Activated CD4-positive, alpha-beta memory T cell treated with anti-CD3 and anti-CD28 coated beads, Interleukin-2, amount 10 ng/mL, durations not matched to agents 7 days and 5 days (primary cell): ENCODE measurements at regions not wholly inside any gene's neighbourhood (a gene's known extent, or its start where the extent isn't known, plus 50 kb on each side); places are given as distances from the start of the nearest gene placed in this dataset.
"Not testable (repeated sequence)": the region's sequence is repeated elsewhere in the genome, so short reads cannot be mapped to it uniquely, and the experiment has no call there.

ENCODE experiments used
- CTCF ChIA-PET: fragments of 350-600 bp; sonication (Branson Sonifier 250); formaldehyde crosslinking; loops from one replicate; lab custom pipeline; 2021; ENCODE audit warnings: antibody characterized with exemption, inconsistent platforms; lab: Charles Lee
- POLR2A ChIA-PET: fragments of 350-600 bp; sonication (Branson Sonifier 250); formaldehyde crosslinking; loops from one replicate; lab custom pipeline; 2021; ENCODE audit warnings: antibody characterized with exemption; lab: Charles Lee
- DNase-seq: peaks from one replicate; pipeline ENCODE4 v3.0.0-alpha.2; 2020
- H3K27ac Mint-ChIP-seq: one replicate; pipeline ENCODE4 v1.8.0; 2021; ENCODE audit warnings: mild to moderate bottlenecking, mixed read lengths
- H3K27me3 Mint-ChIP-seq: one replicate; pipeline ENCODE4 v1.8.0; 2021; ENCODE audit warnings: mixed read lengths
- H3K36me3 Mint-ChIP-seq: one replicate; pipeline ENCODE4 v1.8.0; 2021; ENCODE audit warnings: low read depth, mixed read lengths
- H3K4me1 Mint-ChIP-seq: one replicate; pipeline ENCODE4 v1.8.0; 2021; ENCODE audit warnings: mixed read lengths
- H3K4me3 Mint-ChIP-seq: one replicate; pipeline ENCODE4 v1.8.0; 2021; ENCODE audit warnings: mild to moderate bottlenecking, mixed read lengths
- H3K9me3 Mint-ChIP-seq: one replicate; pipeline ENCODE4 v1.8.0; 2021; ENCODE audit warnings: mixed read lengths

DNA sequence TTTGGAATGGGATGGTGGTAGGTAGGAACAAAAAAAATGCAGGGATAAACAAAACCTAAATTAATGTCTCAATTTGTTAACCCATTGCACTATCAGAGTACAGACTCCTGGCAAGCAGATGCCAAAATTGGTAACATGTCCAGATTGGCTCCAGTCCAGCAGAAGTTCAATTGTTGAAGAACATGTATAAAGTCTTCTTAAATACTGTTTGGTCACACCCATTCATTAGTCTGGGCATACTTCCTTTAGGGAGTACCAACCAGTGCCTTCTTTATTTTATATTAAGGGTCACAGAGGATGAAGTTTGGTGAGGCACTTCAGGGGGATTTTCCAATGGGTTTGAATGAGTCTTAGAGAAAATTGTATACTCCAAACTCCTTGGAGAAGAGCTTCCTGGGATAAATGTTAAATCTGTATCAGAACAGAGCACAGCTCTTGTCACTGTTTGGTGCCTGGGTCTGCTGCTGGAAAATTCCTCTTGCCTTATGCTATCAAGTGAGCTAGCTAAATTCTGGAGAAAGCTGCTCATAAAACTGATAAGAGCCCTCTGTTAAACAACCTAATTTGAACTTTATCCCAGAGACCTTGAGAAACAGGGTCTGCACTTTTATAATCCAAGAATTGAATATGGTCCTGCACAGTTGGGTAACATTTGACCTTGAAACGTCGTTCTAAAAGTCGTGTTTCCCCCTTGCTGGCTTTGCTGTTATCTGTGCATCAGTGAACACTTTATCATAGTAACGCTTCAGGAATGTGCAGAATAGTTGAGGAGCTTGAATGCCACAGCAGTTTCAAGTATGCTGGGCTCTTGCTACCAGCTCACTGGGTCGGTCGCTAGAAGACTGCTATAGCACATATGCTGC is 334.1 kb upstream of the CITED2 start:
- Mint-ChIP-seq H3K36me3 (no peaks in the 10 kb centered on the region), H3K4me1 (no peaks in the 10 kb centered on the region)
- POLR2A ChIA-PET, result interaction anchor here (0.7 kb wide), 1 partner anchor 329 kb away, joined by 3 read pairs; no protein-coding TSS in a partner anchor

DNA sequence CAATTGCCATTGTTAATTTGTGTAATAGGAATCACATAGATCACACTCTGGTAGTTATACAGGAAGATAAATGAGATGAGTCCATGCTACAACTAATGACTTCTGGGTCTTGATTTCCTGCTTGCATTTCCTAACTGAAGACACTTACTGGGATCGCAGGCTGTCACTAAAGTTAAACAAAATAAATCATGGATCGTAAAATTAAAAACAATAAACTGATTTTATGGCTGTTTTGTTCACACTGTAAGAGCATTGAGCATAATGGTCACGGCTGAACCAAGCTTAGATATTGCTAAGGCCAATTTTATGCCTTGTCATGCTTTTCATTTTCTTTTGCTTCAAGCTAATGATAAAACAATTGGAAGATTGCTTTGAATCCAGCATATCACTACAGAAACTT is 332.5 kb upstream of the CITED2 start:
- POLR2A ChIA-PET, result no interaction called here
- no peaks in the 10 kb centered on the region for H3K4me1 Mint-ChIP-seq
- no peak for DNase-seq
- H3K27me3 Mint-ChIP-seq, result no peaks in the 10 kb centered on the region
- no peak overlapping the region for H3K27ac Mint-ChIP-seq
- H3K9me3 Mint-ChIP-seq, result no peaks in the 10 kb centered on the region
- no peaks in the 10 kb centered on the region for H3K36me3 Mint-ChIP-seq
- CTCF ChIA-PET, result no interaction called here
- H3K4me3 Mint-ChIP-seq, result no peak overlapping the region

More for the DNA sequence above, 334.1 kb upstream of the CITED2 start:
- no peak for DNase-seq
- CTCF ChIA-PET, result no interaction called here
- H3K4me3 Mint-ChIP-seq, result no peak overlapping the region
- peaks cover 2% of the 10 kb centered on the region for H3K27me3 Mint-ChIP-seq
- H3K27ac Mint-ChIP-seq, result no peak overlapping the region
- no peaks in the 10 kb centered on the region for H3K9me3 Mint-ChIP-seq

DNA sequence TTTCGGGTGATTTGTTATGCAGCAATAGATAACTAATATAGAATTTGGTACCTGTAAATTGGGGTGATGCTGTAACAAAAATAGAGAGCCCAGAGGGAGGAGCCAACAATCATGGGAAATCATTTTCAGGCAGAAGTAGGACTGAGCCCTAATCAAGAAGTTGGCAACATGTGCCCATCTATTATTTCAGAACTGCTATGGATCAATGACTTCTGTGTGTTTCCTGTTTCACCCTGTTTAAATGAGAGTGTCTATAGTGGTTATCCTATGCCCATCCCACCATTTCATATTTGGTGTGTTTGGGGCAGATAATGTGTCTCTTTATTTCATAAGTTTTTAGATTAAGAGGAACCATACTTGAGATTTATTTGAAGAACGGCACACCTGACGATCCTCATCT is 330.8 kb upstream of the CITED2 start:
- ChIA-PET CTCF (no interaction called here), POLR2A (no interaction called here)
- no peaks in the 10 kb centered on the region for H3K9me3 Mint-ChIP-seq
- H3K27ac Mint-ChIP-seq, result no peak overlapping the region
- DNase-seq, result no peak
- H3K4me1 Mint-ChIP-seq, result no peaks in the 10 kb centered on the region
- no peaks in the 10 kb centered on the region for H3K36me3 Mint-ChIP-seq
- no peaks in the 10 kb centered on the region for H3K27me3 Mint-ChIP-seq
- no peak overlapping the region for H3K4me3 Mint-ChIP-seq

DNA sequence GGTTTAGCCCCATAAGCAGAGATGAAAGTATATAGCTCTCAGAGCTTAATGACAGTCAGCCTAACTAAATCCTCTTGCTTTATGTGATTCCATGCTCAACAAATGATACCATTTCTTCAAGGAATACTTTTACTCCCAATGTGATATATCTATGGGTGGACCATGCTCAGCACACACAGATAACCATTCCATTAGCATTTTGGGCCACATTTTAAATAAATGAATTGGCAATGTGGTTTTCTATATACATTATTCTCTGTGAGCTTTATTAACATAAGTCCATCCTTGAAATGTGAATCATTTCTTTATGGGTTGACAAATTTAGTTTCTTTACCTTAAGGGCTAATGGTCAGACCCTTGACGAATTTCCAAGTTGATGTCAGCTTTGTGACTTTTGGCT is 329.3 kb upstream of the CITED2 start:
- DNase-seq, result no peak
- POLR2A ChIA-PET, result no interaction called here
- Mint-ChIP-seq H3K4me3 (no peak overlapping the region), H3K9me3 (no peaks in the 10 kb centered on the region), H3K36me3 (no peaks in the 10 kb centered on the region), H3K27ac (no peak overlapping the region), H3K4me1 (no peaks in the 10 kb centered on the region), H3K27me3 (no peaks in the 10 kb centered on the region)
- CTCF ChIA-PET, result no interaction called here

DNA sequence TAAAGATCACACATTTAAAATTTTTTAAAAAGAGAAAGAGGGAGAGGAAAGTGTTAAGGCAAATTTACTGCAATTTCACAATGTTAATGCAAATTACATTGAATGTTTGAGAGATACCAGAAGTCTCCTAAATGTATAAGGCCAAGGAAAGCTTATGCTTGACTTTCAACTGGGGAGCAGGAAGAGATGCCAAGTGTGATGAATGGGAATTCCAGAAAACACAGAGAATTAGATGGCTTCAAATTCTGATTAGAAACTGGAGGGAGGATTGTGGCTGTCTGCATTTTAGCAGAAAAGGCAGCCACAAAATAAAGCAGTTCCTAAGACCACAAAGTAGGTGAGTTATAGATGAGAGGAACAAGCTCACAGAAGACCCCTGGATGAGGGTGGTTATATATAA is 328.3 kb upstream of the CITED2 start:
- H3K27me3 Mint-ChIP-seq, result no peaks in the 10 kb centered on the region
- H3K36me3 Mint-ChIP-seq, result no peaks in the 10 kb centered on the region
- H3K4me3 Mint-ChIP-seq, result no peak overlapping the region
- ChIA-PET POLR2A (no interaction called here), CTCF (no interaction called here)
- H3K9me3 Mint-ChIP-seq, result no peaks in the 10 kb centered on the region
- no peak for DNase-seq
- no peak overlapping the region for H3K27ac Mint-ChIP-seq
- H3K4me1 Mint-ChIP-seq, result no peaks in the 10 kb centered on the region

DNA sequence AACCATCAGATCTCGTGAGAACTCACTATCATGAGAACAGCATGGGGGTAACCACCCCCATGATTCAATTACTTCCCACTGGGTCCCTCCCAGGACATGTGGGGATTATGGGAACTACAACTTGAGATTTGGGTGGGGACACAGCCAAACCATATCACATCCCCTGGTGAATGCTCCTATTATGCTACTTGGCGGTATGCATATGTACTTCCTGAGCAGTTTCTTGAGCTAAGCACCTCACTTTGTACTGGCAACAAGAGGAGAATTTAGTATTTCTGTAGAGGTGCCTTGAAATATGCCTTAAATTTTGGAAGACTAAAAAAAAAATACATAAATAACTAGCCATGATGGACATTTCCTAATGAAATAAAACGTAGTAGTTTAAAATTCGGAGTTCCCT is 327.2 kb upstream of the CITED2 start:
- ChIA-PET POLR2A (no interaction called here), CTCF (no interaction called here)
- DNase-seq, result no peak
- no peak overlapping the region for H3K27ac Mint-ChIP-seq
- no peaks in the 10 kb centered on the region for H3K36me3 Mint-ChIP-seq
- no peaks in the 10 kb centered on the region for H3K27me3 Mint-ChIP-seq
- H3K9me3 Mint-ChIP-seq, result no peaks in the 10 kb centered on the region
- H3K4me1 Mint-ChIP-seq, result no peaks in the 10 kb centered on the region
- H3K4me3 Mint-ChIP-seq, result no peak overlapping the region

DNA sequence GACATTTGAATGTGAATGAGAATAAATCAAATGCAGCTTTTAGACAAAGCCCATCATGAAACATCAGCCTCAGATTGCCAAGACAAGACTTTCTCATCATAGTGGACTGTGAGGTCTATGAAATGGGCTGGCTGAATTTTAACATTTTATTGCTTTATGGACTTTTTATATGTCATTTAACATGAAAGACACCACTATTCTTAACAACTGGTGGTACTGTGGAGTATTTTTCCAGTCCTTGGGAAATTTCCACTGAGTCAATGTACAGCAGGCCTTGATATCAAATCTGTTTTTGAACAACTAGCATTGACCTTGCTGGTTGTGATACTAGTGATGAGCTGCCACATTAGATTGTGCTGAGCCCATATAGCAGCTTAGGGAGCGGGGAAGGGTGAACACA is 326.6 kb upstream of the CITED2 start:
- Mint-ChIP-seq H3K9me3 (no peaks in the 10 kb centered on the region), H3K36me3 (no peaks in the 10 kb centered on the region), H3K27ac (no peak overlapping the region), H3K4me1 (no peaks in the 10 kb centered on the region), H3K4me3 (no peak overlapping the region), H3K27me3 (no peaks in the 10 kb centered on the region)
- CTCF ChIA-PET, result no interaction called here
- POLR2A ChIA-PET, result interaction anchor here (0.6 kb wide), 1 partner anchor 453 kb away, joined by 3 read pairs; no protein-coding TSS in a partner anchor
- no peak for DNase-seq

DNA sequence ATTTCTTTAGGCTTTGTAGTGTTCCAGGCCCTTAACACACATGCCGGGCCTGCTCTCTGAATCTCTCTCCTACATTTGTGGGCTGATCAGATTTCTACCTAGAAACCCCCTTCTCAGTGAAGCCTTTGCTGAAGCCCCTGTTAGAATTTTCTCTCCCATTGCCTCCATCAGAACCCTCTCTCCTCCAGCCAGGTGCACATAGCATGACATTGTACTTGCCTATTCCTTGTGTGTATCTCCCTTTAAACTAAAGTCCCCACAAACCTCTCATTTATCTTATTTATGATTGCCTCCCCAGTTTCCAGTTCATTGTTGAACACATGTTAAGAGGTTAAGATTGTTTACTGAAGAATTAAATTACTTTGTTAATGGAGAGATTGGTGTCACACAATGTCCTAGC is 325.5 kb upstream of the CITED2 start:
- ChIA-PET CTCF (no interaction called here), POLR2A (no interaction called here)
- Mint-ChIP-seq H3K4me3 (no peak overlapping the region), H3K27me3 (no peaks in the 10 kb centered on the region), H3K27ac (no peak overlapping the region), H3K4me1 (no peaks in the 10 kb centered on the region), H3K36me3 (no peaks in the 10 kb centered on the region), H3K9me3 (no peaks in the 10 kb centered on the region)
- DNase-seq, result no peak

DNA sequence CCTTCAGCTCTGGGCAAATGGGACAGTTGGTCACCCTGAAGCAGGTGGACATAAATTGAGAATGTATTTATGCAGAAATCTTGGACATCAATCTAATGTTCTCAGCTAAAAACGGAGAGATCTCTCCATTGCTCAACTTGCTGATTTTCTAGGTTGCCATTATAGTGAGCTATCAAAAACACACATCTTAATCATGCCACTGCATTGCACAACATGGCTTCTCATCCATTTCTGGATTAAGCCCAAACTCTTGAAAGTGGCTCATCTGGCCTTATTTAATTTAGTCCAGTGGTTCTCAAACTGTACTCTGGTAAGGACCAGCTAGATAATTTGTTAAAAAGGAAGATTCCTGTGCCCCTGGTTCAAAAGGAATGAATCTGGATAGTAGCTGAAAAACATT is 324.9 kb upstream of the CITED2 start:
- Mint-ChIP-seq H3K4me1 (no peaks in the 10 kb centered on the region), H3K27ac (no peak overlapping the region), H3K27me3 (no peaks in the 10 kb centered on the region), H3K9me3 (no peaks in the 10 kb centered on the region), H3K4me3 (no peak overlapping the region), H3K36me3 (no peaks in the 10 kb centered on the region)
- CTCF ChIA-PET, result no interaction called here
- no peak for DNase-seq
- POLR2A ChIA-PET, result no interaction called here

DNA sequence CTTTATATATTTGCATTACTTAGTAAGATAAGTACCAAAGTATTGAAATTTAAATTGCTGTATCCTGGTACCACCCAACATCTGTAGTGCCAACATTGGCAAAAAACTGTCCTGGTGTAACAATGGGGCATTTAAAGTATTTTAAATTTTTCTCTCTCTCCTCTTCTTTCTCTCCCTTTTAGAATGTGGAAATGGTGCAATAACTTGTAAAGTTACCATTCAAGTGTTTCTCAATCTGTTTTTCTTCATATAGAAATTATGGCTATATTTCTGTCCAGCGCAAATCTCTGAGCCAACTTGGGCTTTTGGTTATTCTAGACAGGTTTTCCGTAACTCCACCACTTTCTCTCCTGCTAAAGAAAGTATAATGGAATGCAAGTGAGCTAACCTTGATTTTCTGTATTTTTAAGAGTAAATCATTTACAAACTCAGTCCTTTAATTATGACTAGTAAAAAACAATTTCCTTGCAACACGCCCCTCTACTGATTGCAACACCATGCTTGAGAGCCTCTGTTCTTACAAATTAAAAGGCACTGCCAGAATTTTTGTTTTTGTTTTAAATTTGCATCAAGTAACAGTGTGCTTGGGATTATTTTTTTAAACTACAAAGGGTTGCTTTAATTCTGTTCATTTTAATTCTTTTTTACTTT is 324.2 kb upstream of the CITED2 start:
- no peak for DNase-seq
- ChIA-PET CTCF (no interaction called here), POLR2A (no interaction called here)
- Mint-ChIP-seq H3K36me3 (no peaks in the 10 kb centered on the region), H3K9me3 (no peaks in the 10 kb centered on the region), H3K4me3 (no peak overlapping the region), H3K4me1 (no peaks in the 10 kb centered on the region), H3K27me3 (peaks cover 3% of the 10 kb centered on the region), H3K27ac (no peak overlapping the region)

DNA sequence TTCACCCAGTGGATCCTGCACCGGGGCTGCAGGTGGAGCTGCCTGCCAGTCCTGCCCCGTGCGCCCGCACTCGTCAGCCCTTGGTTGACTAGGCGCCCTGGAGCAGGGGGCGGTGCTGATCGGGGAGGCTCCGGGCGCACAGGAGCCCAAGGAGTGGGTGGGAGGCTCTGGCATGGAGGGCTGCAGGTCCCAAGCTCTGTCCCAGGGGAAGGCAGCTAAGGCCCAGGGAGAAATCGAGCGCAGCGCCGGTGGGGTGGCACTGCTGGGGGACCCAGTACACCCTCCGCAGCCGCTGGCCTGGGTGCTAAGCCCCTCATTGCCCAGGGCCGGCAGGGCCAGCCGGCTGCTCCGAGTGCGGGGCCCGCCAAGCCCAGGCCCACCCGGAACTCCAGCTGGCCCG is 323.4 kb upstream of the CITED2 start:
- H3K27me3 Mint-ChIP-seq, H3K27ac Mint-ChIP-seq, H3K36me3 Mint-ChIP-seq, H3K4me3 Mint-ChIP-seq, H3K4me1 Mint-ChIP-seq, DNase-seq, POLR2A ChIA-PET, CTCF ChIA-PET, H3K9me3 Mint-ChIP-seq: not testable (repeated sequence)

DNA sequence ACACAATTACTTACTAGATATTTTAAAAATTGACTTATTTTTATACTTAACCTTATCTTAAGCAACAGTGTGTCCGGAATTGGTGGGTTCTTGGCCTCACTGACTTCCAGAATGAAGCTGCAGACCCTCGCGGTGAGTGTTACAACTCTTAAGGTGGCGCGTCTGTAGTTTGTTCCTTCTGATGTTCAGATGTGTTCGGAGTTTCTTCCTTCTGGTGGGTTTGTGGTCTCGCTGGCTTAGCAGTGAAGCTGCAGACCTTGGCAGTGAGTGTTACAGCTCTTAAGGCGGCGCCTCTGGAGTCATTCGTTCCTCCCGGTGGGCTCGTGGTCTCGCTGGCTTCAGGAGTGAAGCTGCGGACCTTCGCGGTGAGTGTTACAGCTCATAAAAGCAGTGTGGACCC is 322.5 kb upstream of the CITED2 start:
- not testable (repeated sequence) for H3K4me3 Mint-ChIP-seq

DNA sequence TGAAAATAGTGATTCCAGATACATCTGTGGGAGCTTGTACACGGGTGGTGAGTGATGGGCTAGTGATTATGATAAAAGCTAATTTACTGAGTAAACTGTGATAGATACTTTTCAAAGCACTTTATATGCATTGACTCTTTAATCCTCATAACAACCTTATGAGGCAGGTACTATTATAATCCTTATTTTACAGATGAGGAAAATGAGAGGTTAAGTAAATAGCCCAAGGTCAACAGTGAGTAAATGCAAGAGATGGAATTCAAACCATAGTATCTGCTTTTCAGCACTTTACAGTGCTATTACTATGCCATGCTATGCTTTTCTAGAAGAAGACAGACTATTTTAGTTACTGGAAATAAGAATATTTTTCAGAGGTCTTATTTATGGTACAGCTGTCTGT is 320.9 kb upstream of the CITED2 start:
- H3K9me3 Mint-ChIP-seq, result no peaks in the 10 kb centered on the region
- no peaks in the 10 kb centered on the region for H3K36me3 Mint-ChIP-seq
- no peaks in the 10 kb centered on the region for H3K4me1 Mint-ChIP-seq
- no peak for DNase-seq
- no peak overlapping the region for H3K27ac Mint-ChIP-seq
- peaks cover 3% of the 10 kb centered on the region for H3K27me3 Mint-ChIP-seq
- CTCF ChIA-PET, result no interaction called here
- POLR2A ChIA-PET, result no interaction called here
- H3K4me3 Mint-ChIP-seq, result no peak overlapping the region

More for the DNA sequence above, 322.5 kb upstream of the CITED2 start:
- CTCF ChIA-PET, H3K9me3 Mint-ChIP-seq, H3K4me1 Mint-ChIP-seq, POLR2A ChIA-PET, H3K27me3 Mint-ChIP-seq, H3K36me3 Mint-ChIP-seq, DNase-seq, H3K27ac Mint-ChIP-seq: not testable (repeated sequence)

DNA sequence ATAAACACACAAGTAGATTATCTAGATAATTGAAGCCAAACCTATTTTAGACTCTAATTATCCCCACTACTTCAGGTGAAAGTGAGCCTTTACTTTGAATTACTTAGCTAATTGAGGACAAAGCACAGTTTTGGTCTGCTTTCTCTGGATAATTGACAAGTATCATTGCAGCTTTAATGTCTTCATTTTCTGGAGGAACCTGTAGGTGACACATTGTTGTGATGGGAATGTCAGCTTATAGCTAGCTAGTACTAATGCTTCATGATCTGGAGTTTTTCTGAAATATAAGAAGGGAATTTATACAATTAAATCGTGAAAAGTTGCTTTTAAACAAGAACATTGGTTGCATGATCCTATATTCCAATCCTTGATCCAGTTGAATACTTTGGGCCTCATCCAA is 319.3 kb upstream of the CITED2 start:
- ChIA-PET CTCF (no interaction called here), POLR2A (no interaction called here)
- no peaks in the 10 kb centered on the region for H3K36me3 Mint-ChIP-seq
- no peak overlapping the region for H3K4me3 Mint-ChIP-seq
- H3K4me1 Mint-ChIP-seq, result peaks cover 2% of the 10 kb centered on the region
- no peak for DNase-seq
- peaks cover 3% of the 10 kb centered on the region for H3K27me3 Mint-ChIP-seq
- H3K9me3 Mint-ChIP-seq, result no peaks in the 10 kb centered on the region
- H3K27ac Mint-ChIP-seq, result no peak overlapping the region
